ENCODE measurements at regions not wholly inside any gene's neighbourhood (a gene's known extent, or its start where the extent isn't known, plus 50 kb on each side); places are given as distances from the start of the nearest gene placed in this dataset.

- FAIRE-seq (peak; percentile 97), DNase-seq (ENCODE audit: low read depth) (peak; percentile 79)
- Histone ChIP-seq H3K27me3 (ENCODE audit: control insufficient read depth, insufficient read depth, low read length) (no peaks in the 10 kb centered on the region), H3K4me3 (ENCODE audit: low read depth, low read length) (no peak overlapping the region), H3K36me3 (ENCODE audit: control insufficient read depth, insufficient read depth, low read length) (no peaks in the 10 kb centered on the region)
- no peak for TF ChIP-seq CTCF (IDR thresholded peaks at IDR 0.05; ENCODE audit: insufficient read depth, low read length, severe bottlenecking)
Measured at GRCh38 chr1:232579958-232580941, 49.7 kb downstream of the SIPA1L2 start.

- Histone ChIP-seq H3K4me3 (ENCODE audit: low read depth, low read length) (no peak overlapping the region), H3K27me3 (ENCODE audit: control insufficient read depth, insufficient read depth, low read length) (no peaks in the 10 kb centered on the region), H3K36me3 (ENCODE audit: control insufficient read depth, insufficient read depth, low read length) (no peaks in the 10 kb centered on the region)
- TF ChIP-seq CTCF (IDR thresholded peaks at IDR 0.05; ENCODE audit: insufficient read depth, low read length, severe bottlenecking), result no peak
- no peak for DNase-seq (ENCODE audit: low read depth)
- no peak for FAIRE-seq
Measured at GRCh38 chr1:232579466-232579865, 50.5 kb downstream of the SIPA1L2 start.

- Histone ChIP-seq H3K36me3 (ENCODE audit: control insufficient read depth, insufficient read depth, low read length) (no peaks in the 10 kb centered on the region), H3K4me3 (ENCODE audit: low read depth, low read length) (no peak overlapping the region), H3K27me3 (ENCODE audit: control insufficient read depth, insufficient read depth, low read length) (no peaks in the 10 kb centered on the region)
- DNase-seq (ENCODE audit: low read depth) (no peak), FAIRE-seq (no peak)
- no peak for TF ChIP-seq CTCF (IDR thresholded peaks at IDR 0.05; ENCODE audit: insufficient read depth, low read length, severe bottlenecking)
Measured at GRCh38 chr1:232578651-232579195, 51.2 kb downstream of the SIPA1L2 start.

- H3K27me3 ChIP-seq (ENCODE audit: control insufficient read depth, insufficient read depth, low read length), result no peaks in the 10 kb centered on the region
- no peak for DNase-seq (ENCODE audit: low read depth)
- H3K36me3 ChIP-seq (ENCODE audit: control insufficient read depth, insufficient read depth, low read length), result no peaks in the 10 kb centered on the region
- H3K4me3 ChIP-seq (ENCODE audit: low read depth, low read length), result no peak overlapping the region
- no peak for FAIRE-seq
- no peak for TF ChIP-seq CTCF (IDR thresholded peaks at IDR 0.05; ENCODE audit: insufficient read depth, low read length, severe bottlenecking)
Measured at GRCh38 chr1:232577772-232578171, 52.2 kb downstream of the SIPA1L2 start.

- no peaks in the 10 kb centered on the region for H3K36me3 ChIP-seq (ENCODE audit: control insufficient read depth, insufficient read depth, low read length)
- no peak for TF ChIP-seq CTCF (IDR thresholded peaks at IDR 0.05; ENCODE audit: insufficient read depth, low read length, severe bottlenecking)
- no peak for FAIRE-seq
Measured at GRCh38 chr1:232576537-232576936, 53.4 kb downstream of the SIPA1L2 start.

More at GRCh38 chr1:232576537-232576936, 53.4 kb downstream of the SIPA1L2 start:
- Histone ChIP-seq H3K27me3 (ENCODE audit: control insufficient read depth, insufficient read depth, low read length) (no peaks in the 10 kb centered on the region), H3K4me3 (ENCODE audit: low read depth, low read length) (no peak overlapping the region)
- DNase-seq (ENCODE audit: low read depth), result no peak
